SKM-1 treated with dmso at 0.1 percent for 144 hours (cell line): ENCODE measurements at regions not wholly inside any gene's neighbourhood (a gene's known extent, or its start where the extent isn't known, plus 50 kb on each side); places are given as distances from the start of the nearest gene placed in this dataset.
A peak's percentile ranks its signal among the peaks of the same experiment; 100 is the strongest.
"Not testable (repeated sequence)": the region's sequence is repeated elsewhere in the genome, so short reads cannot be mapped to it uniquely, and the experiment has no call there.

Source experiments
- DNase-seq: peaks from one replicate; lab custom pipeline; 2025; ENCODE audit not compliant: unreplicated experiment; lab: John Stamatoyannopoulos, UW

DNA sequence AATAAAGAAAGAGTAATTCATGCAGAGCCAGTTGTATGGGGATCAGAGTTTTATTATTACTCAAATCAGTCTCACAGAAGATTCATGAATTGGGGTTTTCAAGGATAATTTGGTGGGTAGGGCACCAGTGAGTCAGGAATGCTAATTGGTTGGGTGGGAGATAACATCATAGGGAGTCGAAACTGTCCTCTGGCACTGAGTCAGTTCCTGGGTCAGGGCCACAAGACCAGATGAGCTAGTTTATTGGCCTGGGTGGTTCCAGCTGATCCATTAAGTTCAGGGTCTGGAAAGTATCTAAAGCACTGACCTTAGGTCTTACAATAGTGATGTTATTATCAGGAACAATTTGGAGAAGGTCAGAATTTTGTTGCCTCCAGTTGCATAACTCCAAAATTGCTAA is 998.6 kb upstream of the EPHA6 start:
- DNase-seq, result no peak

DNA sequence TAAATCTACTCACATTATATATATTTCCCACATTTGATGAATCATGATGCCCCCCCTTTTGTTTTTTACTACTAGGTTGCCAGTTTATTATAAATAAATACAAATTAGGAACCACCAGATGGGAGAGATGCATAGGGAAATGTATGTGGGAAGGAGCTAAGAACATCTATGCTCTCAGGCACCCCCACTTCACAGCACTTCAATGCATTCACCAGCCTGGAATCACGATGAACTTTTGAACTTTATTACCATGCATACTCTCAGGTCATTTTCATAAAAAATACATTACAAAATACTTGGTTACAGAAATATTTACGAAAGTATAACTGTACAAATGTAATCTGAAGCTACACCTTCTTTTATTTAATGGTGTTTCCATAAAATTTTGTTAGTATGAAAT is 988.0 kb upstream of the EPHA6 start:
- no peak for DNase-seq

DNA sequence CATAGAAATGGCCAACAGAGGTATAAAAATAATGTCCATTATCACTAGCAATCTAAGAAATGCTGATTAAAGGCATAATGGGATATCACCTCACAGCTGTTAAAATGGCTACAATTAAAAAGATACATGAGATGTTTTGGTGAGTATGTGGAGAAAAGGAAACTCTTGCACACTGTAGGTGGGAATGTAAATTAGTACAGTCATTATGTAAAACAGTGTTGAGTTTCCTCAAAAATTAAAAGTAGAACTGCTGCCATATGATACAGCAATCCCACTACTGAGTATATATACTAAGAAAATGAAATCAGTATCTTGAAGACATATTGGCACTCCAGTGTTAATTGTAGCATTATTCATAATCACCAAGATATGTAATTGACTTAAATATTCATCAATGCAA is 982.2 kb upstream of the EPHA6 start:
- no peak for DNase-seq

- DNase-seq, result not testable (repeated sequence)
These were observed 953.8 kb upstream of the EPHA6 start for GRCh38 chr3:95860628-95861027.

DNA sequence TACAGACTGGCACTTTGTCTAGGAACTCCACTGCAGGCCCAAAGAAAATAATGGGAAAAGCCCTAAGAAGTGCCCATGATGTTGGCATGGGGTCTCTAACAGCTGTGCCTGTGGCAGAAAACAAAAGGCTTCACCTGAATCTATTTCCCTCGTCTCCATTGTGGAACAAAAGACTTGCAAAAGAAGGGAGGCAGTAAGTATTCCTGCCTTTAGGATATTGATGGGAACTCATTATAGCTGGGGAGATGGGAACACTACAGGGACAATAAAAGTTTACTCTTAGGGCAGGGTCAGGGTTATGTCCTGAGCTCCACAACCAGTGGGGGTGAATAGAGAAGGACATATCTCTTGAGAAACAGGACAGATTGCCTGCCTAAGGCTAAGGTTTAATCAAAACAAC is 930.6 kb upstream of the EPHA6 start:
- DNase-seq, result no peak

DNA sequence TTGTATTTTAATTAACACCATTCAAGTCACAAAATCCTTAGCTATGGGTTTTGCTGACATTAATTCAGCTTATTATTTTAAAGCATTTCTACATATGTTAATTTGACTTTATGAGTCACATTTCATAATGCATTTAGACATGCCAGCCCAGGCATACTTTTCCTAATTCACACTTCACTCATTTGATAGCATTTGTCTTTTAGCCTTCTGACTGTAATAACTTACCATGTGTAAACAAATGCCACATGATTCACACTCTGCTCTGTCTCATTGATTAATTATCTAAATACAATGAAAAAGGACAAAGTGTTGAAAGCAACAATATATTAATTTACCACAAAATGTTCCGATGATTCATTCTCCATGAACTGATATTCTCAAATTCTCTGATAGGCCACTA is 927.8 kb upstream of the EPHA6 start:
- DNase-seq, result no peak

DNA sequence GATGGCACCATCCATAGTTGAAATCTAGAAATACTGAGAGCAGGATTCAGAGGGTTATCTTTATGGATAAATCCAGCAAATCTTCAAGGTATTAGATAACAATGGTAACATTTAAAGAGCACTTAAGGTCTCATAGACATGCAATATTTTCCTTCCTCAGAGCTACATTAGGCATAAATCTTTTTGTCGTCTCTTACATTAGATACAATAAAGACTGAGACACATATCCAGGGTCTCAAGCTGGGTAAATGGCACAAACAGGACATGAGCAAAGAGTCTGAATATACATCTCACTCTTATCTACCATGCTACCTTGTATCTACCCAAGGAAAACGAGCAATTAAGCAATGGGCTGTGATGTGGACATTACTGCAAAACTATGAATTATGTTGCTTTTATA is 927.3 kb upstream of the EPHA6 start:
- no peak for DNase-seq

GRCh38 chr3:95894820-95895219 is 919.6 kb upstream of the EPHA6 start:
- DNase-seq, result no peak

DNA sequence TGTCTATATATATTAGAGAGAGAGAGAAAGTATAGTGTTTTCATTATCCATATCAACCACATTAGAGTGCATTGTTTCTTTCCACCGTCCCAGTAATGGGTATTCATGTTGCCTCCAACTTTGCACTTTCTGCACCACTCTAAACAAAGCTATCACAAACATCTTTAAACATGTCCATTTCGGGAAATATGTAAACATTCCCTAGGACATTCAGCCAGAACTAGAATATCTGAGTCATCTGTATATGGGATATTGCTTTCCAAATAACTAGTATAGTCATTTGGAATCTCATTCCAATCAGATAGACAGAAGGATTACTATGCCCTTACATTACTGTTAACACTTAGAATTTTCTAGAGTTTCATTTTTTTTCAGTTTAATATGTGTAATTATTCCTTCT is 914.9 kb upstream of the EPHA6 start:
- DNase-seq, result no peak

GRCh38 chr3:95899911-95900310 is 914.5 kb upstream of the EPHA6 start:
- no peak for DNase-seq

DNA sequence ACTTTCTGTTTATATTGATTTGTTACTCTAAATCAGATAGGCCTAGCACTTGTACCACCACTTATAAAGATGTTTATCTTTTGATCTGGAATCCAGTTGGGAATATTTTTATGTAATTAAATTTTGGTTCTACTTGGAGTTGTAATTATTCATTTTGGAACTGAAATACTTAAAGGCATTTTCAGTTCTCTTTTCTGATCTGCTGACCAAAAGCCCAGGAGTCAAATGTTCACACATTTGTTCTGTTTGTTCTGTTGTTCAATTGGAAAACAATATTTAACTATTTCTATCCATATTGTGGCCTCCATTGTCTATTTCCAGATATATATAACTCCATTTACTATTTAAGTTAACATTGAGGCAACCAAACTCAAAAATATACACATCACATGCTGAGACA is 912.4 kb upstream of the EPHA6 start:
- no peak for DNase-seq

- DNase-seq, result no peak
These were observed 909.2 kb upstream of the EPHA6 start for GRCh38 chr3:95905182-95905581.

GRCh38 chr3:95911767-95912166 is 902.6 kb upstream of the EPHA6 start:
- DNase-seq, result no peak

- DNase-seq, result no peak
These were observed 890.7 kb upstream of the EPHA6 start for GRCh38 chr3:95923496-95924210.

DNA sequence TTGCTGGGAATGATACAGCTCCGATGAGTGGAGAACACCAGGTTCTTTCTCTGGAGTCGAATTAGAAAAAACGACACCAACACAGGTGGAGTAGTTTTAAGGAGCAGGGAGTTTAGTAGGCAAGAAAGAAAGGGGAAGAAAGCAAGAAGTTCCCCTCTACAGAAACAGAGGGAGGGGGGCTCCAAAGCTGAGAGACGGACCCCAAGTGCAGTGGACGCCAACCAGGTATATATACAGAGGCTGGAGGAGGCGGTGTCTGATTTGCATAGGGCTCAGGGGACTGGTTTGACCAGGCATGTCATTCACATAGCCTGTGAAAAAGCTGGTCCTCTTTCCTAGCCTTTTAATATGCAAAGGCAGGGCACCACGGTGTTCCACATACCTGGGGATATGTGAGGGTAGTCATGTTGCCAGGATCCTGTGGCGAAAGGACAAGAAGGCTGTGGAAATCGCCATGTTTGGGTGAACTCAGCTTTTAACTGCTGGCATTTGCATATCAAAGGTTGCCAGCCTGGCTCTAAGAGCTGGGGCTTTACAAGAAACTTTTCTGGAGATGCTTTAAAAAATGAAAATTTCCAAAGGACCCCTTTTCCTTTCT is 887.4 kb upstream of the EPHA6 start:
- no peak for DNase-seq

- no peak for DNase-seq
These were observed 880.2 kb upstream of the EPHA6 start for GRCh38 chr3:95934181-95934580.

- no peak for DNase-seq
These were observed 875.1 kb upstream of the EPHA6 start for GRCh38 chr3:95939235-95939809.

GRCh38 chr3:95965704-95966336 is 848.6 kb upstream of the EPHA6 start:
- no peak for DNase-seq

DNA sequence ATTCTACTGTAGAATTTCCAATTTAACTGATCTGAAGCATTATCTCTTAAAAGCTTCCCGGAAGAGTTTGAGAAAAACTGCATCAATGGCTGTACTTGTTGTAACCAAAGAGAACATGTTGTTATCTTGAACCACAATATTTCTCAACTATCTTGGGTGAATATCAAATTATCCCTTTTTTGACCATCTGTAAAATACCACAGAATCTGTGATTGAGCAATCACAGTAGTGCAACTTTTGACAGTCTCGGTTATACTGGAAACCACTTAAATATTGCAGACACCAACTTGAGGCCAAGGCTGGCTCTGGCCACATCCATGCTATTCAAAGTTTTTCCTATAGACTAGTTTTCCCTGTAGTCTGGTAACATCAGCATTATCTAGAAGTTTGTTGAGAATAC is 842.8 kb upstream of the EPHA6 start:
- peak; percentile 44 for DNase-seq

- DNase-seq, result no peak
These were observed 820.1 kb upstream of the EPHA6 start for GRCh38 chr3:95994338-95994737.

GRCh38 chr3:96000966-96001365 is 813.4 kb upstream of the EPHA6 start:
- no peak for DNase-seq

DNA sequence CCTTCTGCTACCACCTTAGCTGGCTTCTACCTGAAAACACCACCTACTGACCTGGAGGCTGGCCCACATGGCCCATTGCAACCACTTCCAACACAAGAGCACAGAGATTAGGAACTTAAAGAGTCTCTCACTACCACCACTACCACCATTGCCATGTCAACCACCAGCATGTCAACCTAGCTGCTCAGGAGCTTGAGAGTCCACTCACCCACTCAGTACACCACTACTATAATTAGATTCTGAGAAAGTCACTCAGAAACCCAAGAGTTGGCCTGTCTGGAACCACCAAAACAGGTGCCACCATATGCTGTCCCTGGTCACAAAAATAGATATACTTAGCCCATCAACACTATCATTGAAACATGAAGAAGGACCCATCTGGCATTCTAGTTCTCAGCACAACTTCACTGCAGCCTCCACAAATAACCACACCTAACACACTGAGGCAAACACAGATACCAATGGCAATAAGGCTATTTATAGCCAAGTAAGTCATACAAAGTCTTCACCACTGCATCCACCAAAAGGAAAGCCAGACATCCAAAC is 806.7 kb upstream of the EPHA6 start:
- DNase-seq, result no peak
